SK-N-SH treated with all-trans-retinoic acid at 6 μM for 48 hours (cell line): ENCODE measurements at regions not wholly inside any gene's neighbourhood (a gene's known extent, or its start where the extent isn't known, plus 50 kb on each side); places are given as distances from the start of the nearest gene placed in this dataset.

Source experiments
- ATAC-seq: fragments of 200-7000 bp; cut with Tn5 transposase; 3 replicates; pipeline ENCODE4 v1.9.1; 2020; ENCODE audit warnings: mild to moderate bottlenecking, moderate library complexity
- ARNTL ChIP-seq: fragments of 450-650 bp; formaldehyde crosslinking; IDR thresholded peaks from 2 replicates; pipeline ENCODE4 v1.5.0; 2020; ENCODE audit warnings: low read depth, mild to moderate bottlenecking, moderate library complexity, borderline replicate concordance
- BACH2 ChIP-seq: fragments of 250-450 bp; sonication (Bioruptor Pico); IDR thresholded peaks from 2 replicates; pipeline ENCODE4 v1.9.0; 2021; ENCODE audit warnings: mild to moderate bottlenecking, borderline replicate concordance
- CSDC2 ChIP-seq: fragments of 250-450 bp; sonication (Bioruptor Pico); IDR thresholded peaks from 2 replicates; pipeline ENCODE4 v1.5.0; 2020; ENCODE audit warnings: mild to moderate bottlenecking, moderate library complexity
- ISL1 ChIP-seq: fragments of 250-450 bp; sonication (Bioruptor Pico); IDR thresholded peaks from 2 replicates; pipeline ENCODE4 v2.1.2; 2022; ENCODE audit warnings: mild to moderate bottlenecking, moderate library complexity
- PPARA ChIP-seq: fragments of 250-450 bp; sonication (Bioruptor Pico); IDR thresholded peaks from 2 replicates; pipeline ENCODE4 v1.5.0; 2020; ENCODE audit warnings: mild to moderate bottlenecking, borderline replicate concordance
- RARB ChIP-seq: fragments of 250-450 bp; sonication (Bioruptor Pico); IDR thresholded peaks from 2 replicates; pipeline ENCODE4 v1.8.0; 2021; ENCODE audit warnings: mild to moderate bottlenecking, moderate library complexity
- SNAI2 ChIP-seq: fragments of 250-450 bp; sonication (Bioruptor Pico); IDR thresholded peaks from 2 replicates; pipeline ENCODE4 v1.5.0; 2020; ENCODE audit warnings: mild to moderate bottlenecking, moderate library complexity
- TCF4 ChIP-seq: fragments of 250-450 bp; sonication (Bioruptor Pico); IDR thresholded peaks from 2 replicates; pipeline ENCODE4 v1.8.0; 2021; ENCODE audit warnings: mild to moderate bottlenecking, moderate library complexity, borderline replicate concordance
- ZC3H10 ChIP-seq: fragments of 250-450 bp; sonication (Bioruptor Pico); IDR thresholded peaks from 2 replicates; pipeline ENCODE4 v1.5.1; 2021; ENCODE audit warnings: mild to moderate bottlenecking, moderate library complexity
- ZFP3 ChIP-seq: fragments of 250-450 bp; sonication (Bioruptor Pico); IDR thresholded peaks from 2 replicates; pipeline ENCODE4 v1.5.0; 2020; ENCODE audit warnings: mild to moderate bottlenecking, moderate library complexity
- ZFP30 ChIP-seq: fragments of 450-650 bp; formaldehyde crosslinking; IDR thresholded peaks from 2 replicates; pipeline ENCODE4 v1.5.0; 2022; ENCODE audit warnings: mild to moderate bottlenecking, moderate library complexity
- ZNF565 ChIP-seq: fragments of 450-650 bp; formaldehyde crosslinking; conservative IDR thresholded peaks from 2 replicates; pipeline ENCODE4 v1.5.0; 2020; ENCODE audit warnings: low read depth, mild to moderate bottlenecking, moderate library complexity
- ZNF70 ChIP-seq: fragments of 450-650 bp; formaldehyde crosslinking; IDR thresholded peaks from 2 replicates; pipeline ENCODE4 v1.5.0; 2020; ENCODE audit warnings: mild to moderate bottlenecking, moderate library complexity
- ZNF8 ChIP-seq: fragments of 450-650 bp; formaldehyde crosslinking; IDR thresholded peaks from 2 replicates; pipeline ENCODE4 v1.5.0; 2020; ENCODE audit warnings: mild to moderate bottlenecking, moderate library complexity
- TF ChIP-seq, protein P1 (sequence below): fragments of 250-450 bp; sonication (Bioruptor Pico); IDR thresholded peaks from 2 replicates; pipeline ENCODE4 v1.5.1; 2021; ENCODE audit warnings: mild to moderate bottlenecking, moderate library complexity
- TF ChIP-seq, protein P2 (sequence below): fragments of 250-450 bp; sonication (Bioruptor Pico); IDR thresholded peaks from 2 replicates; pipeline ENCODE4 v1.8.0; 2020; ENCODE audit warnings: mild to moderate bottlenecking, moderate library complexity, borderline replicate concordance
- TF ChIP-seq, protein P3 (sequence below): fragments of 250-450 bp; sonication (Bioruptor Pico); IDR thresholded peaks from 2 replicates; pipeline ENCODE4 v1.5.0; 2020; ENCODE audit warnings: mild to moderate bottlenecking, moderate library complexity
- TF ChIP-seq, protein P4 (sequence below): fragments of 250-450 bp; sonication (Bioruptor Pico); IDR thresholded peaks from 2 replicates; pipeline ENCODE4 v1.8.0; 2021; ENCODE audit warnings: low read depth, mild to moderate bottlenecking, moderate library complexity, borderline replicate concordance

DNA sequence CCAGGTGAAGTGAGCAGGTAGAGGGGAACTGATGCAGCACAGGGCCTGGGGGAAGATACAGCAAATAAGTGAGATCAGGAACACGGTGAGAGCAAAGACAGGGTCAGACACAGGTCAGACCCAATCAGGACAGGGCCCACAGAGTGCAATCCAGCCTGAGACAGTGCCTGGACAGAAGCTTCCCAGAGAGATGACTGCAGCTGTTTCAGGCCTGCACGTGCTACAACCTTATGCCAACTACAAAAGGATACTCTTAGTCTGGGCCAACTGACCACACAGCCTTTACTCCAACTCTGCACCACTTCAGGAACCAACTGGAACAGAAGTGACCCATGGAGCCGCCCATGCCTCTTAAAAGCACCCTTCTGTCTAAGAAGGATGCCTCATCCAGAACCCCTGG, 228.0 kb downstream of the TOMM20 start:
- no peak for ATAC-seq

DNA sequence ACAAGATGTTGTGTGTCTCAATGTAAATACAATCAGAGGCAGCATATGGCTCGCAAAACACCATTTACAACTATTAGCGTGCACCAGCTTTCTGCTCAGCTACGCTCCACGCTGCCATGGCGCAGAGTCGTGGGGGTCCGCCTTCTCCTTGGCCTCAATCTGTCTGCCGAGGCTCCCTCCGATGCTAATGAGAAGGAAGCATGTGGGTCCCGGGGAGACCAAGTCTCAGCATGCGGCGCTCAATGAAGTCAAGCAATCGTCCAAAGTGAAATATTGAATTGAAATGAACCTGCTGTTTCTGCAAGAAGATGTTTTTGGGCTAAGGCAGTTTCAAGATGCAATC, 228.9 kb downstream of the TOMM20 start:
- TF ChIP-seq, protein P1, sequence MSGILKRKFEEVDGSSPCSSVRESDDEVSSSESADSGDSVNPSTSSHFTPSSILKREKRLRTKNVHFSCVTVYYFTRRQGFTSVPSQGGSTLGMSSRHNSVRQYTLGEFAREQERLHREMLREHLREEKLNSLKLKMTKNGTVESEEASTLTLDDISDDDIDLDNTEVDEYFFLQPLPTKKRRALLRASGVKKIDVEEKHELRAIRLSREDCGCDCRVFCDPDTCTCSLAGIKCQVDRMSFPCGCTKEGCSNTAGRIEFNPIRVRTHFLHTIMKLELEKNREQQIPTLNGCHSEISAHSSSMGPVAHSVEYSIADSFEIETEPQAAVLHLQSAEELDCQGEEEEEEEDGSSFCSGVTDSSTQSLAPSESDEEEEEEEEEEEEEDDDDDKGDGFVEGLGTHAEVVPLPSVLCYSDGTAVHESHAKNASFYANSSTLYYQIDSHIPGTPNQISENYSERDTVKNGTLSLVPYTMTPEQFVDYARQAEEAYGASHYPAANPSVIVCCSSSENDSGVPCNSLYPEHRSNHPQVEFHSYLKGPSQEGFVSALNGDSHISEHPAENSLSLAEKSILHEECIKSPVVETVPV, result no peak
- TF ChIP-seq TCF4 (CRISPR knock-in tag) (no peak), ZFP3 (CRISPR knock-in tag) (no peak), ZNF565 (CRISPR knock-in tag) (no peak), RARB (CRISPR knock-in tag) (no peak), BACH2 (CRISPR knock-in tag) (no peak), ARNTL (CRISPR knock-in tag) (no peak), ZNF70 (CRISPR knock-in tag) (no peak)
- no peak for ATAC-seq

More for the DNA sequence above, 228.0 kb downstream of the TOMM20 start:
- TF ChIP-seq SNAI2 (CRISPR knock-in tag), result no peak
- TF ChIP-seq TCF4 (CRISPR knock-in tag), result no peak
- TF ChIP-seq ISL1 (CRISPR knock-in tag), result no peak
- TF ChIP-seq ZFP30 (CRISPR knock-in tag), result no peak
- no peak for TF ChIP-seq ZC3H10 (CRISPR knock-in tag)
- TF ChIP-seq RARB (CRISPR knock-in tag), result no peak
- TF ChIP-seq ARNTL (CRISPR knock-in tag), result no peak

DNA sequence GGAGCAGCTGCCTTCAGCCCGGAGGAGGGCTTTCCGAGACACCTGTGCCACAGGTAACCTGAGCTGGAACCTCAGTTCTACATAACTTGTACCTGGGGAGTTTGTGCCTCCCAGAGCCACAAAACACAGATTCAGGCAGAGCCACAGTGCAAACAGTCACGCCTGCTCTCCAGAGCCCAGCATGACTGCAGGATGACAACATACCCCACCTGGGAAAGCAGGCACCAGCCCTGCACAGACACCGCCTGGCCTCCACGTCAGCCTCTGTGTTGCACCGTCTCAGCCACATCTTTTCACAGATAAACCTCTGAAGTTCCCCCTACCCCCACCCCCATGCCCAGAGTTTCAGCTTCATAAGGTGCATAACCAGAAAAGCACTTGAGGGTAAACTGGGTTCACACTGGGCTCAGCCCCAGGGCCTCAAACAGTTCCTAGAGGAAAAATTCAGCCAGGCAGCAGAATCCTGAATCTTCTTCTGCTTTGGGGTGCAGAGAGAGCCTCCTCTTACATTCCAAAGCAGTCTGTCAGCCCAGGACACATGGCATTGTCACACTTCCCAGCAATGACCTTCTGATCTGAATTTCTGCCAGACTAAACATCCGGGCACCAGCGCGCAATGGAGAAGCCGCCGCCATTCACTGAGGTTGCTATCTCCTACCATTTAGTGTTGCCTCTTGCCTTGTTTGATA, 229.5 kb downstream of the TOMM20 start:
- TF ChIP-seq, protein P1, result no peak
- TF ChIP-seq ZC3H10 (CRISPR knock-in tag) (no peak), ISL1 (CRISPR knock-in tag) (no peak), PPARA (CRISPR knock-in tag) (no peak), BACH2 (CRISPR knock-in tag) (no peak)
- TF ChIP-seq, protein P2, sequence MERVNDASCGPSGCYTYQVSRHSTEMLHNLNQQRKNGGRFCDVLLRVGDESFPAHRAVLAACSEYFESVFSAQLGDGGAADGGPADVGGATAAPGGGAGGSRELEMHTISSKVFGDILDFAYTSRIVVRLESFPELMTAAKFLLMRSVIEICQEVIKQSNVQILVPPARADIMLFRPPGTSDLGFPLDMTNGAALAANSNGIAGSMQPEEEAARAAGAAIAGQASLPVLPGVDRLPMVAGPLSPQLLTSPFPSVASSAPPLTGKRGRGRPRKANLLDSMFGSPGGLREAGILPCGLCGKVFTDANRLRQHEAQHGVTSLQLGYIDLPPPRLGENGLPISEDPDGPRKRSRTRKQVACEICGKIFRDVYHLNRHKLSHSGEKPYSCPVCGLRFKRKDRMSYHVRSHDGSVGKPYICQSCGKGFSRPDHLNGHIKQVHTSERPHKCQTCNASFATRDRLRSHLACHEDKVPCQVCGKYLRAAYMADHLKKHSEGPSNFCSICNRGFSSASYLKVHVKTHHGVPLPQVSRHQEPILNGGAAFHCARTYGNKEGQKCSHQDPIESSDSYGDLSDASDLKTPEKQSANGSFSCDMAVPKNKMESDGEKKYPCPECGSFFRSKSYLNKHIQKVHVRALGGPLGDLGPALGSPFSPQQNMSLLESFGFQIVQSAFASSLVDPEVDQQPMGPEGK (CRISPR knock-in tag), result no peak
- TF ChIP-seq, protein P3, sequence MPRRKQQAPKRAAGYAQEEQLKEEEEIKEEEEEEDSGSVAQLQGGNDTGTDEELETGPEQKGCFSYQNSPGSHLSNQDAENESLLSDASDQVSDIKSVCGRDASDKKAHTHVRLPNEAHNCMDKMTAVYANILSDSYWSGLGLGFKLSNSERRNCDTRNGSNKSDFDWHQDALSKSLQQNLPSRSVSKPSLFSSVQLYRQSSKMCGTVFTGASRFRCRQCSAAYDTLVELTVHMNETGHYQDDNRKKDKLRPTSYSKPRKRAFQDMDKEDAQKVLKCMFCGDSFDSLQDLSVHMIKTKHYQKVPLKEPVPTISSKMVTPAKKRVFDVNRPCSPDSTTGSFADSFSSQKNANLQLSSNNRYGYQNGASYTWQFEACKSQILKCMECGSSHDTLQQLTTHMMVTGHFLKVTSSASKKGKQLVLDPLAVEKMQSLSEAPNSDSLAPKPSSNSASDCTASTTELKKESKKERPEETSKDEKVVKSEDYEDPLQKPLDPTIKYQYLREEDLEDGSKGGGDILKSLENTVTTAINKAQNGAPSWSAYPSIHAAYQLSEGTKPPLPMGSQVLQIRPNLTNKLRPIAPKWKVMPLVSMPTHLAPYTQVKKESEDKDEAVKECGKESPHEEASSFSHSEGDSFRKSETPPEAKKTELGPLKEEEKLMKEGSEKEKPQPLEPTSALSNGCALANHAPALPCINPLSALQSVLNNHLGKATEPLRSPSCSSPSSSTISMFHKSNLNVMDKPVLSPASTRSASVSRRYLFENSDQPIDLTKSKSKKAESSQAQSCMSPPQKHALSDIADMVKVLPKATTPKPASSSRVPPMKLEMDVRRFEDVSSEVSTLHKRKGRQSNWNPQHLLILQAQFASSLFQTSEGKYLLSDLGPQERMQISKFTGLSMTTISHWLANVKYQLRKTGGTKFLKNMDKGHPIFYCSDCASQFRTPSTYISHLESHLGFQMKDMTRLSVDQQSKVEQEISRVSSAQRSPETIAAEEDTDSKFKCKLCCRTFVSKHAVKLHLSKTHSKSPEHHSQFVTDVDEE, result no peak
- TF ChIP-seq, protein P4, sequence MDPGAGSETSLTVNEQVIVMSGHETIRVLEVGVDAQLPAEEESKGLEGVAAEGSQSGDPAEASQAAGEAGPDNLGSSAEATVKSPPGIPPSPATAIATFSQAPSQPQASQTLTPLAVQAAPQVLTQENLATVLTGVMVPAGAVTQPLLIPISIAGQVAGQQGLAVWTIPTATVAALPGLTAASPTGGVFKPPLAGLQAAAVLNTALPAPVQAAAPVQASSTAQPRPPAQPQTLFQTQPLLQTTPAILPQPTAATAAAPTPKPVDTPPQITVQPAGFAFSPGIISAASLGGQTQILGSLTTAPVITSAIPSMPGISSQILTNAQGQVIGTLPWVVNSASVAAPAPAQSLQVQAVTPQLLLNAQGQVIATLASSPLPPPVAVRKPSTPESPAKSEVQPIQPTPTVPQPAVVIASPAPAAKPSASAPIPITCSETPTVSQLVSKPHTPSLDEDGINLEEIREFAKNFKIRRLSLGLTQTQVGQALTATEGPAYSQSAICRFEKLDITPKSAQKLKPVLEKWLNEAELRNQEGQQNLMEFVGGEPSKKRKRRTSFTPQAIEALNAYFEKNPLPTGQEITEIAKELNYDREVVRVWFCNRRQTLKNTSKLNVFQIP (CRISPR knock-in tag), result no peak
- TF ChIP-seq, all 23 proteins: peak for 0
- peak; percentile 61 for ATAC-seq

DNA sequence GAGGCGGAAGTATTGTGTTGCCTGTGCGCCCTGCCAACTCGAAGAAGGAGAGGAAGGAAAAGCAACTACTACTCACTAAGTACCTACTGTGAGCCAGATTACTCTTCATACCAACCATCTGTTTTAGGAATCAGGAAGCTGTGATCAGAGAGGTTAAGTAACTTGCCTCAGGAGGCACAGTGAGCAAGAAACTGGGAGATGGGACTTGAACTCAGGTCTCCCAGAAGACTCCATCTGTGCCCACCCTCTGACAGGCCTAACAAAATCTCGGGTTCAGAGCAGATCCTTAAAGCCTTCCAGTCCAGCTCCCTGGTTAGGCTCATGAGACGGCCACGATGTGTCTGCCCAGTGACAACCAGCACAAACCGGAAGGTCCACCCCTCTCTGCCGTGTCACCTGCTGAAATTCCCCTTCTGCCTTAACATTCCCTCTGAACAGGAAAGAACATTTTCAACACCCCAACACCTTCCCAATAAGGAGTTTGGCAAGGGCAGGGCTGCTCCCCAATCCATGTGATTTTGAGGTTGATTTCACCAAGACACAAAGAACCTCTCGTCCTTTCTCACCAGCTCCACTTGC, 230.1 kb downstream of the TOMM20 start:
- no peak for ATAC-seq
- TF ChIP-seq TCF4 (CRISPR knock-in tag) (no peak), PPARA (CRISPR knock-in tag) (no peak), ZFP3 (CRISPR knock-in tag) (no peak), CSDC2 (no peak), ZFP30 (CRISPR knock-in tag) (no peak), ARNTL (CRISPR knock-in tag) (no peak), ZNF8 (CRISPR knock-in tag) (no peak)
- TF ChIP-seq, protein P1, result no peak
- TF ChIP-seq, protein P4 (CRISPR knock-in tag), result no peak
